Colonic mucosa (tissue), 4 donors: ENCODE measurements at regions not wholly inside any gene's neighbourhood (a gene's known extent, or its start where the extent isn't known, plus 50 kb on each side); places are given as distances from the start of the nearest gene placed in this dataset.

Experiments used
- DNase-seq: peaks from one replicate; pipeline ENCODE4 v3.0.0-alpha.2; 2020
- H3K27ac ChIP-seq: fragments of 200-600 bp; one replicate; pipeline ENCODE4 v1.8.0; 2021
- H3K27me3 ChIP-seq: fragments of 200-600 bp; one replicate; pipeline ENCODE4 v1.8.0; 2021
- H3K36me3 ChIP-seq: fragments of 200-600 bp; one replicate; pipeline ENCODE4 v1.8.0; 2021
- H3K4me1 ChIP-seq: fragments of 200-600 bp; one replicate; pipeline ENCODE4 v1.8.0; 2021; ENCODE audit warnings: mild to moderate bottlenecking
- H3K4me3 ChIP-seq: fragments of 200-600 bp; one replicate; pipeline ENCODE4 v1.8.0; 2021
- H3K9ac ChIP-seq, 2 donors: one replicate each; pipeline ENCODE4 v1.7.0; 2013; ENCODE audit warnings: control low read depth in 2 of 2, low read depth in 2 of 2, low read length in 2 of 2
- H3K9me3 ChIP-seq: fragments of 200-600 bp; one replicate; pipeline ENCODE4 v1.8.0; 2021
- CTCF ChIP-seq: fragments of 200-600 bp; IDR thresholded peaks from one replicate; pipeline ENCODE4 v1.8.0; 2022; ENCODE audit warnings: antibody characterized with exemption, mild to moderate bottlenecking
- intact Hi-C: fragments of 100-400 bp; cut with DNase I; formaldehyde crosslinking; loops from one replicate; pipeline ENCODE4 v1.14.1; 2022
- donor health status: healthy.
- donor health status: DM: no; HTN: no; CAD: no.
- donor health status: DM: no; HTN: no; CAD: no.

- no peak for TF ChIP-seq CTCF
- no peaks in the 10 kb centered on the region for H3K9me3 ChIP-seq
- intact Hi-C loops, result no loop called here
- H3K27ac ChIP-seq, result no peak overlapping the region
- no peaks in the 10 kb centered on the region for H3K27me3 ChIP-seq
- H3K36me3 ChIP-seq, result no peaks in the 10 kb centered on the region
- no peak for DNase-seq
- H3K4me1 ChIP-seq, result no peaks in the 10 kb centered on the region
- no peak overlapping the region for H3K4me3 ChIP-seq
- H3K9ac ChIP-seq, result no peak overlapping the region
These were observed 107.2 kb downstream of the GASK1B start for GRCh38 chr4:158065603-158066002.

- H3K27me3 ChIP-seq, result no peaks in the 10 kb centered on the region
These were observed 107.6 kb downstream of the GASK1B start for GRCh38 chr4:158065176-158065575.

GRCh38 chr4:158056689-158057245 is 116.1 kb downstream of the GASK1B start:
- Histone ChIP-seq H3K27ac (no peak overlapping the region), H3K36me3 (no peaks in the 10 kb centered on the region), H3K9ac (no peak overlapping the region), H3K4me3 (no peak overlapping the region), H3K27me3 (no peaks in the 10 kb centered on the region), H3K4me1 (no peaks in the 10 kb centered on the region), H3K9me3 (no peaks in the 10 kb centered on the region)
- DNase-seq, result no peak
- no peak for TF ChIP-seq CTCF
- intact Hi-C loops, result no loop called here

More at GRCh38 chr4:158065176-158065575, 107.6 kb downstream of the GASK1B start:
- Histone ChIP-seq H3K4me1 (no peaks in the 10 kb centered on the region), H3K27ac (no peak overlapping the region), H3K4me3 (no peak overlapping the region), H3K9me3 (no peaks in the 10 kb centered on the region), H3K36me3 (no peaks in the 10 kb centered on the region), H3K9ac (no peak overlapping the region)
- TF ChIP-seq CTCF, result no peak
- intact Hi-C loops, result no loop called here
- DNase-seq, result no peak

- Histone ChIP-seq H3K36me3 (no peaks in the 10 kb centered on the region), H3K9ac (no peak overlapping the region), H3K4me1 (no peaks in the 10 kb centered on the region), H3K9me3 (no peaks in the 10 kb centered on the region), H3K27me3 (no peaks in the 10 kb centered on the region), H3K27ac (no peak overlapping the region), H3K4me3 (no peak overlapping the region)
- TF ChIP-seq CTCF, result no peak
- intact Hi-C loops, result no loop called here
- DNase-seq, result no peak
These were observed 117.2 kb downstream of the GASK1B start for GRCh38 chr4:158055668-158056067.

GRCh38 chr4:158053801-158054200 is 119.0 kb downstream of the GASK1B start:
- H3K4me1 ChIP-seq, result no peaks in the 10 kb centered on the region
- intact Hi-C loops, result no loop called here
- no peak for DNase-seq
- H3K36me3 ChIP-seq, result no peaks in the 10 kb centered on the region
- H3K9me3 ChIP-seq, result no peaks in the 10 kb centered on the region
- H3K9ac ChIP-seq, result no peak overlapping the region
- H3K4me3 ChIP-seq, result no peak overlapping the region
- TF ChIP-seq CTCF, result no peak
- H3K27ac ChIP-seq, result no peak overlapping the region
- no peaks in the 10 kb centered on the region for H3K27me3 ChIP-seq
